ENCODE measurements at regions not wholly inside any gene's neighbourhood (a gene's known extent, or its start where the extent isn't known, plus 50 kb on each side); places are given as distances from the start of the nearest gene placed in this dataset.

DNA sequence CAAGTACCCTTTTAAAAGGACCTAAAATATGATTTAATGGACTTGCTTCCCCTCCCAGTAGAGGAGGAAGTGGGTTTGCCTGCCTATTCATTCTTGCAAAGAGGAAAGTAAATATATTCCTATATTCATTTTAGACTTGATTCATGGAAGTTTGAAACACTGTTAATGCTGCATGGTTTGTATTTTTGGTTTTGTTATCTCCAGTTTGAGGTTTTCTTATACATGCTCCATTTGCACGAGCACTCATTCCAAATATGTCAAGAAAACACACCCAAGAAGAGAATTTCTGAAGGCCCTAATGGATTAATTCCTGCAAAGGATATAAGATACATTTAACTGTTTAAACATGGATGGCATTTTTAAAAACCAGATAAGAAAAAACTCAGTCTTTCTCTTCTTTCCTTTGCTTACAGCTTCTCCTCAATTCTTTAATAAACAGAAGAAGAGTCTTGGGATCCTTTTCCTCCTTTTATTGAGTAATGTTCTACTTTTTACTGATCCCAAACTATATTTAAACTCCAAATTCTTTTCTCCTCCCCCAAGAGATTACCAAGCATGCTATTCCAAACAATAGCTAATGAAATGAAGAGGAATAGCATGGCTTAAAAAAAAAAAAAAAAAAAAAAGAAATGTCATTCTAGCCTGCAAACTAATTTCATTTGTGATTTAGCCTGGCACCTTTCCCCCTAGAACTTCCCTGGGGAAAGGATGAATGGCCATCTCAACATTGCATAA lies 54.6 kb upstream of the LDB2 start:
- Histone ChIP-seq H3K4me1 (ENCODE audit: control insufficient read depth, extremely low read depth, insufficient read depth, low read length) (no peaks in the 10 kb centered on the region), H3K27ac (ENCODE audit: insufficient read depth, low read depth, low read length) (no peak overlapping the region), H3K9me1 (replicated peaks; ENCODE audit: control insufficient read depth, extremely low read depth, insufficient read depth, low read length) (no peaks in the 10 kb centered on the region), H3K9ac (replicated peaks; ENCODE audit: extremely low read depth, insufficient read depth, low read length) (no peak overlapping the region), H4K20me1 (replicated peaks; ENCODE audit: control insufficient read depth, extremely low read depth, insufficient read depth, low read length) (no peaks in the 10 kb centered on the region), H2AFZ (ENCODE audit: low read depth, low read length) (peak overlapping the region; percentile 34), H3K79me2 (ENCODE audit: control insufficient read depth, insufficient read depth, low read length) (no peaks in the 10 kb centered on the region), H3K9me3 (replicated peaks; ENCODE audit: control insufficient read depth, insufficient read depth, low read length) (no peaks in the 10 kb centered on the region), H3K4me2 (ENCODE audit: insufficient read depth, low read length) (peak overlapping the region; percentile 66), H3K27me3 (ENCODE audit: control insufficient read depth in 2 of 2, insufficient read depth in 2 of 2, low read length in 2 of 2) (no peaks in the 10 kb centered on the region), H3K4me3 (replicated peaks in 1 of 3; ENCODE audit: insufficient read depth in 1 of 3, low read depth in 1 of 3, low read length in 3 of 3) (no peak overlapping the region), H3K36me3 (ENCODE audit: control insufficient read depth in 2 of 2, extremely low read depth in 1 of 2, insufficient read depth in 2 of 2, low read length in 2 of 2) (no peaks in the 10 kb centered on the region)
- BruUV-seq (replicated peaks) = no TSS peak
- ChIA-PET CTCF (interaction anchor here (0.7 to 1.9 kb wide), 3 partner anchors 16 to 158 kb away, joined by 3 to 7 read pairs (median 3); no protein-coding TSS in a partner anchor), POLR2A (no interaction called here)
- dilution Hi-C loops (cut with MboI; ENCODE audit: extremely low pct_ligation_motif_present, low sequenced_read_pairs) = no loop called here
- no peak for DNase-seq (ENCODE audit: low read depth, low spot score)
- no peak for FAIRE-seq
- intact Hi-C loops (cut with micrococcal nuclease) = no loop called here
- TF ChIP-seq POLR2AphosphoS5 (IDR thresholded peaks at IDR 0.05; ENCODE audit: insufficient read depth, low read depth, low read length) (no peak), MAX (IDR thresholded peaks at IDR 0.05; ENCODE audit: insufficient read depth, insufficient read length) (no peak)

- Histone ChIP-seq H3K27me3 (ENCODE audit: control insufficient read depth in 2 of 2, insufficient read depth in 2 of 2, low read length in 2 of 2) (no peaks in the 10 kb centered on the region), H3K4me2 (ENCODE audit: insufficient read depth, low read length) (peak overlapping the region; percentile 66), H2AFZ (ENCODE audit: low read depth, low read length) (peak overlapping the region; percentile 34), H3K4me1 (ENCODE audit: control insufficient read depth, extremely low read depth, insufficient read depth, low read length) (no peaks in the 10 kb centered on the region), H3K36me3 (ENCODE audit: control insufficient read depth in 2 of 2, extremely low read depth in 1 of 2, insufficient read depth in 2 of 2, low read length in 2 of 2) (no peaks in the 10 kb centered on the region), H3K4me3 (replicated peaks in 1 of 3; ENCODE audit: insufficient read depth in 1 of 3, low read depth in 1 of 3, low read length in 3 of 3) (no peak overlapping the region), H3K79me2 (ENCODE audit: control insufficient read depth, insufficient read depth, low read length) (no peaks in the 10 kb centered on the region), H4K20me1 (replicated peaks; ENCODE audit: control insufficient read depth, extremely low read depth, insufficient read depth, low read length) (no peaks in the 10 kb centered on the region), H3K9me1 (replicated peaks; ENCODE audit: control insufficient read depth, extremely low read depth, insufficient read depth, low read length) (no peaks in the 10 kb centered on the region), H3K9ac (replicated peaks; ENCODE audit: extremely low read depth, insufficient read depth, low read length) (no peak overlapping the region), H3K9me3 (replicated peaks; ENCODE audit: control insufficient read depth, insufficient read depth, low read length) (no peaks in the 10 kb centered on the region), H3K27ac (ENCODE audit: insufficient read depth, low read depth, low read length) (no peak overlapping the region)
- TF ChIP-seq POLR2A (IDR thresholded peaks at IDR 0.05; ENCODE audit: low read depth, low read length) = no peak
- no peak for TF ChIP-seq CTCF (IDR thresholded peaks at IDR 0.05; ENCODE audit: extremely low read depth in 1 of 2, insufficient read depth in 1 of 2, low read depth in 1 of 2, low read length in 2 of 2)
- no peak for TF ChIP-seq FOS (IDR thresholded peaks at IDR 0.05; ENCODE audit: borderline replicate concordance, insufficient read depth, low read length)
- TF ChIP-seq MYC (IDR thresholded peaks at IDR 0.05; ENCODE audit: low read depth, low read length) = no peak
- no peak for TF ChIP-seq POLR2AphosphoS5 (IDR thresholded peaks at IDR 0.05; ENCODE audit: insufficient read depth, low read depth, low read length)
- TF ChIP-seq EZH2 (IDR thresholded peaks at IDR 0.05; ENCODE audit: borderline replicate concordance, low read depth, low read length, severe bottlenecking) = no peak
- no peak for TF ChIP-seq MAX (IDR thresholded peaks at IDR 0.05; ENCODE audit: insufficient read depth, insufficient read length)
- no peak for TF ChIP-seq JUN (IDR thresholded peaks at IDR 0.05; ENCODE audit: borderline replicate concordance, insufficient read depth, insufficient read length, low read depth)
- ChIA-PET POLR2A (no interaction called here), CTCF (interaction anchor here (0.7 to 1.9 kb wide), 3 partner anchors 17 to 159 kb away, joined by 3 to 7 read pairs (median 3); no protein-coding TSS in a partner anchor)
- intact Hi-C loops (cut with micrococcal nuclease) = no loop called here
- dilution Hi-C loops (cut with MboI; ENCODE audit: extremely low pct_ligation_motif_present, low sequenced_read_pairs) = no loop called here
- FAIRE-seq (no peak), DNase-seq (ENCODE audit: low read depth, low spot score) (peak; percentile 23)
- BruUV-seq (replicated peaks) = no TSS peak
Observed at GRCh38 chr4:16952462-16952871, 54.0 kb upstream of the LDB2 start.
